Kidney (tissue), 13 donors: ENCODE measurements at regions not wholly inside any gene's neighbourhood (a gene's known extent, or its start where the extent isn't known, plus 50 kb on each side); places are given as distances from the start of the nearest gene placed in this dataset.

Experiments
- DNase-seq, 5 donors: peaks; one replicate each; pipeline ENCODE4 v3.0.0-alpha.2; 2013 to 2020
- FAIRE-seq: peaks from 2 replicates; lab custom pipeline; 2012; peaks lifted over from hg19 to GRCh38; lab: Jason Lieb, UNC
- H3K27ac ChIP-seq, 2 donors: one replicate each; pipeline ENCODE4 v1.7.0; 2013; ENCODE audit warnings: low read depth in 2 of 2, low read length in 2 of 2, inconsistent platforms in 1 of 2
- H3K27me3 ChIP-seq: one replicate; pipeline ENCODE4 v1.7.1; 2013; ENCODE audit warnings: low read length, inconsistent platforms; ENCODE audit not compliant: control insufficient read depth, insufficient read depth
- H3K36me3 ChIP-seq, 3 donors: one replicate each; pipeline versions ENCODE4 v1.7.0 to v1.7.1; 2013; ENCODE audit warnings: low read length in 3 of 3, control low read depth in 1 of 3, inconsistent platforms in 1 of 3; ENCODE audit not compliant: insufficient read depth in 3 of 3, control insufficient read depth in 2 of 3
- H3K4me1 ChIP-seq, 3 donors: one replicate each; pipeline versions ENCODE4 v1.7.0 to v1.7.1; 2013; ENCODE audit warnings: low read length in 3 of 3, inconsistent platforms in 1 of 3, low read depth in 1 of 3; ENCODE audit not compliant: control insufficient read depth in 2 of 3, insufficient read depth in 2 of 3
- H3K4me3 ChIP-seq, 3 donors: one replicate each; pipeline versions ENCODE4 v1.7.0 to v1.8.1; 2013; ENCODE audit warnings: low read length in 3 of 3, control low read depth in 1 of 3, inconsistent platforms in 1 of 3
- H3K9ac ChIP-seq, 3 donors: one replicate each; pipeline versions ENCODE4 v1.7.0 to v1.7.1; 2013; ENCODE audit warnings: low read length in 3 of 3, control low read depth in 1 of 3, inconsistent platforms in 1 of 3
- H3K9me3 ChIP-seq, 3 donors: one replicate each; pipeline versions ENCODE4 v1.7.0 to v1.7.1; 2013; ENCODE audit warnings: low read length in 3 of 3, control low read depth in 1 of 3, inconsistent platforms in 1 of 3; ENCODE audit not compliant: control insufficient read depth in 2 of 3, insufficient read depth in 1 of 3
- CTCF ChIP-seq: IDR thresholded peaks from 3 replicates; pipeline ENCODE4 v1.5.1; 2012; ENCODE audit warnings: mild to moderate bottlenecking, moderate library complexity, borderline replicate concordance; ENCODE audit not compliant: insufficient read depth; ENCODE audit errors: extremely low read depth
- intact Hi-C: fragments of 100-400 bp; cut with DNase I; formaldehyde crosslinking; loops from one replicate; pipeline ENCODE4 v1.11.1; 2022
- donor health status: control.
- donor health status: control.
- donor health status: control.
- donor health status: control.
- donor health status: control.
- donor health status: DM: yes; HTN: yes; CAD: no.
- donor health status: Normal renal cell carcinoma (clear cell type).

- intact Hi-C loops = no loop called here
- FAIRE-seq (no peak), DNase-seq (peak in 2 of 5 donors; percentile 47 to 53)
- Histone ChIP-seq H3K4me3 (no peak overlapping the region), H3K27ac (no peak overlapping the region), H3K9ac (no peak overlapping the region), H3K9me3 (no peaks in the 10 kb centered on the region), H3K27me3 (no peaks in the 10 kb centered on the region), H3K4me1 (peaks cover 0 to 4% (median 0%) of the 10 kb centered on the region in 3 donors), H3K36me3 (no peaks in the 10 kb centered on the region)
- TF ChIP-seq CTCF = no peak
Observed at GRCh38 chr13:91169321-91170050, 178.0 kb upstream of the MIR17HG start.

GRCh38 chr13:91172160-91172559 is 175.3 kb upstream of the MIR17HG start:
- TF ChIP-seq CTCF = no peak
- Histone ChIP-seq H3K9me3 (no peaks in the 10 kb centered on the region), H3K36me3 (no peaks in the 10 kb centered on the region), H3K27me3 (no peaks in the 10 kb centered on the region), H3K4me1 (peaks cover 0 to 4% (median 0%) of the 10 kb centered on the region in 3 donors), H3K9ac (no peak overlapping the region), H3K4me3 (no peak overlapping the region), H3K27ac (no peak overlapping the region)
- FAIRE-seq = no peak
- intact Hi-C loops = no loop called here
- DNase-seq = no peak

- Histone ChIP-seq H3K4me1 (no peaks in the 10 kb centered on the region), H3K27me3 (no peaks in the 10 kb centered on the region), H3K27ac (no peak overlapping the region), H3K9ac (peak overlapping the region in 1 of 3 donors; percentile 46), H3K36me3 (no peaks in the 10 kb centered on the region), H3K4me3 (peak overlapping the region; percentile 21 to 59 (median 57)), H3K9me3 (no peaks in the 10 kb centered on the region)
- TF ChIP-seq CTCF = no peak
- intact Hi-C loops = no loop called here
- DNase-seq (peak; percentile 13 to 68 (median 36)), FAIRE-seq (no peak)
Observed at GRCh38 chr13:91174886-91175501, 172.5 kb upstream of the MIR17HG start.
